Gastrocnemius medialis (tissue), 4 donors: ENCODE measurements at regions not wholly inside any gene's neighbourhood (a gene's known extent, or its start where the extent isn't known, plus 50 kb on each side); places are given as distances from the start of the nearest gene placed in this dataset.

Experiments
- ATAC-seq, 2 donors: fragments of 150-250 bp; one replicate each; pipeline ENCODE4 v1.9.1; 2016
- DNase-seq, 2 donors: peaks; one replicate each; pipeline ENCODE4 v3.0.0-alpha.2; 2019
- H3K27ac ChIP-seq, 4 donors: fragments of 200-600 bp; sonication (generic); 1 replicate in 1 of 4; 2 replicates in 3 of 4; pipeline ENCODE4 v1.5.1; 2016 to 2018; ENCODE audit warnings: mild to moderate bottlenecking in 2 of 4, moderate library complexity in 1 of 4
- H3K27me3 ChIP-seq, 3 donors: fragments of 200-600 bp; sonication (generic) in 2 of 3; 1 replicate in 1 of 3; 2 replicates in 2 of 3; pipeline versions ENCODE4 v1.5.1 to v1.6.0; 2016 to 2019; ENCODE audit warnings: mild to moderate bottlenecking in 1 of 3, moderate library complexity in 1 of 3
- H3K36me3 ChIP-seq, 2 donors: fragments of 200-600 bp; sonication (generic) in 1 of 2; one replicate each; pipeline ENCODE4 v1.5.1; 2017 to 2018
- H3K4me1 ChIP-seq, 2 donors: fragments of 200-600 bp; sonication (generic) in 1 of 2; one replicate each; pipeline ENCODE4 v1.5.1; 2016 to 2017; ENCODE audit warnings: mild to moderate bottlenecking in 2 of 2
- H3K4me3 ChIP-seq, 4 donors: fragments of 200-600 bp; sonication (generic) in 3 of 4; 1 replicate in 1 of 4; 2 replicates in 3 of 4; pipeline ENCODE4 v1.5.1; 2016 to 2019; ENCODE audit warnings: mild to moderate bottlenecking in 2 of 4
- H3K9me3 ChIP-seq, 3 donors: fragments of 200-600 bp; sonication (generic) in 2 of 3; 1 replicate in 1 of 3; 2 replicates in 2 of 3; pipeline ENCODE4 v1.5.1; 2016 to 2019
- CTCF ChIP-seq, 5 experiments: fragments of 450-650 bp in 3 of 5; fragments of 200-600 bp in 2 of 5; sonication (generic) in 2 of 5; IDR thresholded peaks in 4 of 5; conservative IDR thresholded peaks in 1 of 5; 1 replicate in 4 of 5; 2 replicates in 1 of 5; pipeline ENCODE4 v1.5.1; 2016 to 2019; ENCODE audit warnings: antibody characterized with exemption in 5 of 5, mild to moderate bottlenecking in 3 of 5, moderate library complexity in 3 of 5
- POLR2A ChIP-seq, 2 donors: fragments of 450-650 bp; IDR thresholded peaks; one replicate each; pipeline ENCODE4 v1.6.1; 2017; ENCODE audit warnings: antibody characterized with exemption in 2 of 2, mild to moderate bottlenecking in 2 of 2, moderate library complexity in 2 of 2
- in situ Hi-C, 4 donors: fragments of 200-750 bp; cut with MboI; loops; one replicate each; pipeline versions ENCODE4 v1.15.0 to v1.8.0; 2017; ENCODE audit warnings: low sequenced_read_pairs in 4 of 4
- intact Hi-C: fragments of 100-400 bp; cut with DNase I; formaldehyde crosslinking; loops from one replicate; pipeline ENCODE4 v1.15.1; 2023; ENCODE audit warnings: low total_unique reads

GRCh38 chrX:104306180-104306579, 51.4 kb upstream of the ESX1 start:
- Histone ChIP-seq H3K27ac (no peak overlapping the region), H3K36me3 (no peaks in the 10 kb centered on the region), H3K27me3 (no peaks in the 10 kb centered on the region), H3K4me3 (no peak overlapping the region), H3K9me3 (no peaks in the 10 kb centered on the region), H3K4me1 (no peaks in the 10 kb centered on the region)
- in situ Hi-C loops (no loop called here), intact Hi-C loops (no loop called here)
- TF ChIP-seq CTCF (IDR thresholded peaks at IDR 0.05 in 4 of 5, conservative IDR thresholded peaks at IDR 0.05 in 1 of 5) (no peak), POLR2A (IDR thresholded peaks at IDR 0.05) (no peak)
- no peak for DNase-seq
- ATAC-seq, result no peak
